Psoas muscle (tissue), 7 donors: ENCODE measurements at regions not wholly inside any gene's neighbourhood (a gene's known extent, or its start where the extent isn't known, plus 50 kb on each side); places are given as distances from the start of the nearest gene placed in this dataset.

ENCODE experiments used
- ATAC-seq, 4 donors: fragments of 200-7000 bp; cut with Tn5 transposase; one replicate each; pipeline ENCODE4 v1.9.1; 2020; ENCODE audit warnings: moderate library complexity in 3 of 4, mild to moderate bottlenecking in 2 of 4
- DNase-seq, 2 donors: peaks; one replicate each; pipeline ENCODE4 v3.0.0-alpha.2; 2020
- H3K27ac ChIP-seq: fragments of 200-600 bp; one replicate; pipeline ENCODE4 v1.8.0; 2022
- H3K27me3 ChIP-seq, 3 donors: fragments of 200-600 bp in 1 of 3; one replicate each; pipeline versions ENCODE4 v1.6.1 to v1.8.0; 2013 to 2022; ENCODE audit warnings: low read length in 2 of 3, mild to moderate bottlenecking in 2 of 3, moderate library complexity in 1 of 3; ENCODE audit not compliant: insufficient read depth in 3 of 3
- H3K36me3 ChIP-seq, 2 donors: fragments of 200-600 bp in 1 of 2; one replicate each; pipeline versions ENCODE4 v1.6.1 to v1.8.0; 2013 to 2022; ENCODE audit warnings: low read depth in 1 of 2, mild to moderate bottlenecking in 1 of 2, moderate library complexity in 1 of 2; ENCODE audit not compliant: insufficient read depth in 1 of 2
- H3K4me1 ChIP-seq: fragments of 200-600 bp; one replicate; pipeline ENCODE4 v1.8.0; 2022
- H3K4me3 ChIP-seq: fragments of 200-600 bp; one replicate; pipeline ENCODE4 v1.8.0; 2022; ENCODE audit warnings: mild to moderate bottlenecking
- H3K9me3 ChIP-seq: fragments of 200-600 bp; one replicate; pipeline ENCODE4 v1.8.0; 2022
- CTCF ChIP-seq: fragments of 200-600 bp; IDR thresholded peaks from one replicate; pipeline ENCODE4 v1.8.0; 2022; ENCODE audit warnings: antibody characterized with exemption
- WGBS, 3 donors: extraction: QIAGEN DNeasy Blood & Tissue Kit; methylation state at CpG; one replicate each; pipeline versions ENCODE4 v1.1.6 to v1.1.7; 2013; 5-methylcytosine and 5-hydroxymethylcytosine counted together
- intact Hi-C, 2 donors: fragments of 100-400 bp; cut with DNase I; formaldehyde crosslinking; loops; one replicate each; pipeline versions ENCODE4 v1.11.0 to v1.14.2; 2022
- donor health status: healthy with polysubstance abuse.
- donor health status: DM: no; HTN: no; CAD: no; lungs with moderate emphysema.
- donor health status: Bipolar disorder and iron deficiency.
- donor health status: healthy.
- donor health status: DM: yes; HTN: yes; CAD: no.
- donor health status: DM: no; HTN: no; CAD: no.
- donor health status: DM: yes; HTN: yes; CAD: no.

GRCh38 chr5:6125781-6126180 is 252.6 kb downstream of the MED10 start:
- Histone ChIP-seq H3K4me3 (no peak overlapping the region), H3K27me3 (no peaks in the 10 kb centered on the region), H3K36me3 (no peaks in the 10 kb centered on the region), H3K9me3 (peaks cover 4% of the 10 kb centered on the region), H3K27ac (no peak overlapping the region), H3K4me1 (no peaks in the 10 kb centered on the region)
- no peak for ATAC-seq
- intact Hi-C loops, result no loop called here
- DNase-seq, result no peak
- 78 to 79% (median 78%) methylated on average over 2 of the region's 2 CpGs for WGBS, 3 donors
- no peak for TF ChIP-seq CTCF

DNA sequence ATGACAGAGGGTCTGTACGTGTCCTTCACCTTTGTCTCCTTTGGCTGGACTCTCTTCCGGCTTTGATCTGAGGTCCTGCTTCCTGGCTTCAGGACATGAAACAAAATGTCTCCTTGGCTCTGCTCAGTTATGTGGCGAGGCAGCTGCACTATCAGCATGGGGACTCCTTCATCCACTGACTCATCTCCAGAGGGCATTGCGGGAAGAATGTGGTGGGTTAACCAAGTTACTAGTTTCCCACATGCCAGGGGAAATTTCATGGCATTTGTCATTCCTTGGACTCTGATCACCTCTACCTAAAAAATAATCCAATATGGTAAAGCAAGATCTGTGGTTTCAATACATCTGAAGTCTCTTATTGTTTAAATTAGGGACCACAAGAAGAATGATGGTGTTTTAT is 259.7 kb downstream of the MED10 start:
- Histone ChIP-seq H3K9me3 (no peaks in the 10 kb centered on the region), H3K27ac (no peak overlapping the region), H3K36me3 (no peaks in the 10 kb centered on the region), H3K4me1 (no peaks in the 10 kb centered on the region), H3K4me3 (no peak overlapping the region), H3K27me3 (peaks cover 0 to 3% (median 1%) of the 10 kb centered on the region in 3 donors)
- no peak for TF ChIP-seq CTCF
- 80% methylated on average over 4 of the region's 4 CpGs for WGBS, 3 donors
- intact Hi-C loops, result no loop called here
- DNase-seq (no peak), ATAC-seq (no peak)

DNA sequence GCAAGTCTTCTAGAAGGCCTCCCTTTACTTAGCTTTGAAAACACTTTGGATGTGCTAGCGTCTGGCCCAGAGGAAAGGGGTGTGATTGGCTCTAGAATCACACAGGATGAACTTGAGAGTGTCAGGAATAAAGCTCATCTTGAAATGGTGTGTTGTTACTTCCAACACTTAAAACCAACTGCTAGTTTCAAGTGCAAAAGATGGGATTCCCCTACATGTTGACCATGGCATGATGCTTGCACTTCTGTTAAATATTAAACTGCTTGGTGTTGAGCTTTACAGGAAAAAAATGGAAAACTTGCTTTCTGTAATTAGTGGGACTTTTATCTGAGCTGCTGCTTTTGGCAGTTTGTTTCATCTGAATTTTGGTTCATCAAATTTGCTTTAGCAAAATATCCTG is 261.1 kb downstream of the MED10 start:
- peaks cover 0 to 3% (median 1%) of the 10 kb centered on the region in 3 donors for H3K27me3 ChIP-seq
- no peak for TF ChIP-seq CTCF
- DNase-seq, result no peak
- H3K4me3 ChIP-seq, result no peak overlapping the region
- H3K27ac ChIP-seq, result no peak overlapping the region
- no peaks in the 10 kb centered on the region for H3K9me3 ChIP-seq
- H3K4me1 ChIP-seq, result no peaks in the 10 kb centered on the region
- WGBS, 3 donors, result 54 to 65% (median 61%) methylated on average over 1 of the region's 1 CpG
- intact Hi-C loops, result no loop called here
- H3K36me3 ChIP-seq, result no peaks in the 10 kb centered on the region
- ATAC-seq, result no peak

DNA sequence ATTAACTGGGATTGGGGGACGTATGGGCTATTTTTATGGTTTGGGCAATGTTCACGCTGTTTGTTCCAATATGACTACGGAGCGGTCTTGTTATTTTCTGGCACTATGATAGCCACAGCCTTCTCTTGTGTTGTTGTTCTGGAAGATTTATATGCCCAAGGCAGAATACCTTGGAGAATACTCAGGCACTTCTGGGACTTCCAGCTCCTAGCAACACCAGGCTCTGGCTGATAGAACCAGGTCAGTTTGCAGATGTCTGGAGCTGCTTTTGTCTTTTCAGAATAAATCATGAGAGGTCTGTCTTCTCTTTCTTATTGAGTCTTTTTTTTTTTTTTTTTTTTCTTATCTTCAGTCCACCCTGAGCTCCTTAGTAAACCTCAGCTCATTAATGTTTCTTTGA is 262.5 kb downstream of the MED10 start:
- intact Hi-C loops, result no loop called here
- DNase-seq (no peak), ATAC-seq (no peak)
- peaks cover 0 to 3% (median 1%) of the 10 kb centered on the region in 3 donors for H3K27me3 ChIP-seq
- H3K4me3 ChIP-seq, result no peak overlapping the region
- H3K36me3 ChIP-seq, result no peaks in the 10 kb centered on the region
- H3K9me3 ChIP-seq, result no peaks in the 10 kb centered on the region
- H3K27ac ChIP-seq, result no peak overlapping the region
- TF ChIP-seq CTCF, result no peak
- no peaks in the 10 kb centered on the region for H3K4me1 ChIP-seq
- WGBS, 3 donors, result 53 to 57% (median 54%) methylated on average over 4 of the region's 4 CpGs

- Histone ChIP-seq H3K27ac (no peak overlapping the region), H3K4me3 (no peak overlapping the region), H3K4me1 (no peaks in the 10 kb centered on the region), H3K27me3 (peaks cover 0 to 3% (median 2%) of the 10 kb centered on the region in 3 donors), H3K9me3 (no peaks in the 10 kb centered on the region), H3K36me3 (no peaks in the 10 kb centered on the region)
- ATAC-seq (no peak), DNase-seq (no peak)
- TF ChIP-seq CTCF, result no peak
- intact Hi-C loops, result no loop called here
Observed at GRCh38 chr5:6112538-6112937, 265.8 kb downstream of the MED10 start.
